Inferior parietal cortex (tissue), 1 donor: ENCODE measurements at regions not wholly inside any gene's neighbourhood (a gene's known extent, or its start where the extent isn't known, plus 50 kb on each side); places are given as distances from the start of the nearest gene placed in this dataset.

Source experiments
- DNase-seq: peaks from one replicate; pipeline ENCODE4 v3.0.0-alpha.2; 2016; ENCODE audit errors: extremely low spot score

DNA sequence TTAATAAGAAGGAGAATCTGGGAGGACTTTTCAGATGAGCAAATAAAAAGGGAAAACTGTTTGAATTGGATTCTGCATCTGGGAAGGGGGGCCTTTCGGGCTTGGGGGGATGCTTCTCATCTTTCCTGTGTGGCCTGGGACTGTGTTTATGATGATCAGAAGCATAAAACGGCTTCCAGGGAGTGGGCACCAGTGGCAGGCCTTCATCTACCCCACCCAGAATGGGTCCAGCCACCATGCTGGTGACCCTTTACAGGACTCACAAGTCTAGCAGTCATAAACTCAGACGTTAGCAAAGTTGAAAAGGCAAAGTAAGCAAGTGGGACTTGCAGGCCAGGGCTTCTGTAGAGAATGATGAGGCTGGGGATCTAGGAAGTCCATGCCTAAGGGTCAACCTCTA, 198.3 kb upstream of the ZMIZ1 start:
- DNase-seq: no peak

DNA sequence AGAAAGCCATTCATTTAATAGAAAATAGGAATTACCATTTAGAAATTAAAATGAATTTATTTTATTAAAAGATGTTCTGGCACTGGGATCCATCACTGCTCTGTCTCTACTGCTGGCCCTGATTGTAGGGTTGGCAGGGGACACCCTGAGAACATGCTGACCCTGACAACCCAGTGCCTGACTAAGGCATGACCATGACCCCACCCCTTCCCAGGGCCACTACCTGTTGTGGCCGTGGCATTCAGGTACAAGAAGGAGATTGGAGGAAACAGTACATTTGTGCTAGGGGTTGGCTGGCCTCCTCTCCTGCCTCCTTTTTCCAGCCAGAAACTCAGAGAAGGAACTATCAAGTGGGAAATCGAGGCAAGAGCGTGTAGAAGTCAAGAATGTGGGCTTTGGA, 197.0 kb upstream of the ZMIZ1 start:
- no peak for DNase-seq

DNA sequence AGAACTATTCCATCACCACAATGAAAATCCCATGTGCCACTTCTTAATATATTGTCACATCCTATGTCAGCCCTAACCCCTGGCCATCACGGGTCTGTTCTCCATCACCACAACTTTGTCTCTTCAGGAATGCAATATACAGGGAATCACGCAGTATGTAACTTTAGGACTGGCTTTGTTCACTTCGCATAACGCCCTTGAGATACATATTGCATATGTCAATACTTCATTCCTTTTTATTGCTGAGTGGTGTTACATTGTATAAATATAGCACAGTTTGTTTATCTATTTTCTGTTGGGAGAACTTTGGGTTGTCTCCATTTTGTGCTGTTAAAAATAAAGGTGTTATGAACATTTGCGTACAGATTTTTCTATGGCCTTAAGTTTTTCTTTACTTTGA, 195.4 kb upstream of the ZMIZ1 start:
- no peak for DNase-seq

DNA sequence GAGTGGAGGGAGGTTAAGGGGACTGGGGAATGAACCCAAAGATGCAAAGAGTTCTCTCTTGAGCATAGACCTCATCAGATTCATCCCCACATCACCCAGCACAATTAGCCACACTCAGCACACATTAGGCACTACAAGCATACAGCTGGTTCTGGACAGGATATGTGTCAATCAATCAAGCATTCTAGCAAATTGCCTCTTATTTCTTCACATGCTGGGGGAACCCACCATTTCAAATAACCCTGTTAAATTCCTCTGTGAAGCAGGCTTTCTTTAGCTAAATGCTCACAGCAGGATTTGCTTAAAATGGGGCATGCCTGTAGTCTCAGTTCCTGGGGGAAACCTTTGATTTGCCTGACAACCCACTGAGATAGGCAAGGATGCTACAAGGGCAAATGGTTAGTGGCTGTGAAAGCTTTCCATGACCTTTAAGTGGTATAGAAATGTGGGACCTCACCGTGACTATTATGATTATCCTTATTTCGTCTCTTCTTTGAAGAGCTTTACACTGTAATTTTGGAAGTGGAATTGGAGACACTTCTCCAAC, 193.4 kb upstream of the ZMIZ1 start:
- DNase-seq: no peak

DNA sequence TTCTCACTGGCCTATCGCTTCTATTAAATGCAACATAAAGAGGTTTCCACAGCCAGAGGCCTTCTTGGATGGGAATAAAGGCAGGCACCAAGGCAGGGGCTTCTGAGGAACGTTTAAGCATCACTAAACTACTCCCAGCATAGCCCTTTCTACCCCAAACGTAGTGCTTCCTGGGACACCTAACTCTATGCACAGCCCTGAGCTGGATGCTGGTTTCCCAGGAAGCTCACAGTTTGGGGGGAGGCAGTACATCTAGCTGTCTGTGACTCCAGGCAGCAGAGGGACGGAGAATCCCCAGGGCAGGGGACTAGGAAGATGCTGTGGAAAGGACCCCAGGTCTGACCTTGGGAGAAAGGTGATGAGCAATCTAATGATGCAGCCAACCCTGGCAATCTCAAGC, 192.8 kb upstream of the ZMIZ1 start:
- DNase-seq: no peak

DNA sequence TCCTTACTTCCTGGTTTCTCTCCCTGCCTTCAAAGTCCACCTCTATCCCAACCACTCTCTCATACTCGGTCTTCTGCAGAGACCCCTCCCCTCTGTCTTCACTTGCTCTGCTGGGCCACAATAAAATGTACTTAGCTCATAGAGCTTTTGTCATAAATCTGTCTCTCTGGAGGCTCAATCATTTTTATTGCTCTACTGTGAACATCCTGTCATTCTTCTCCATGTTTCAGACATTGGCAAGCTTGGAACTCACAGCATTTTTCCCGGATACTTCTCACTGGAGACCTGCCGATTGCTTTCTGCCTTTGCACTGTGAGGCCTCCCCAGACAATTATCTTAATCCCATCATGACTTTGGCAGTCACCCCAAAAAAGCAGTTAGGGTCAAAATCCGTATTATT, 192.3 kb upstream of the ZMIZ1 start:
- no peak for DNase-seq

DNA sequence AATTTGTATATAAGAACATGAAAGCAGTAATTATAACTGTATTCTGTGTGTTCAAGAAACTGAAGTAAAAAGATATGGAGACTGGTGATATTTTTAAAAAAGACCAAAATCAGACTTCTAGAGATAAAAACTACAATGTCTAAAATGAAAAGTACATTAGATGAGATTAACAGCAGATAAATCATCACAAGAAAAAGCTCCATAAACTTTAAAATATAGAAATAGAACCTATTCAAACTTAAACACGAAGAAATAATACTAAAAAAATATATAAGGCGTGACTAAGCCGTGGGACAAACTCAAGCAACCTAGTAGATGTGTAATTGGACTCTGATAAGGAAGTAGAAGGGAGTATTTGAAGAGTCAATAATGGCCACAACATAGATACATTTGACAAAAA, 189.1 kb upstream of the ZMIZ1 start:
- DNase-seq: no peak

DNA sequence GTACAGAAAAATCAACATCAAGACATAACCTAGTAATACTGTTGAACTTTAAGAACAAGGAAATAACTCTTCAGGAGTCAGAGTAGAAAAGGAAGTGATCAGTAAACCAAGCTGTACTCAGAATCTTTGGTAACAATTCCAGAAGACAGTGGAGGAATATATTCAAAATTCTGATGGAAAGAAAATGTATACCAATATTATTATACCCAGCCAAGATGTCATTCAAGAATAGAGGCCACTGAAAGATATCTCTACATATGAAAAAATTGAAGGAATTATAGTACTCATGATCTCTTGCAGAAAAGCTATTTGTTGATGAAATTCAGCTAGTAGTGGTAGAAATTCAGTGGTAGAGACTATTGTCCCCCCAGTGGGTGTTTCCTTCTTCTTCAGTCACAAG, 182.6 kb upstream of the ZMIZ1 start:
- no peak for DNase-seq

DNA sequence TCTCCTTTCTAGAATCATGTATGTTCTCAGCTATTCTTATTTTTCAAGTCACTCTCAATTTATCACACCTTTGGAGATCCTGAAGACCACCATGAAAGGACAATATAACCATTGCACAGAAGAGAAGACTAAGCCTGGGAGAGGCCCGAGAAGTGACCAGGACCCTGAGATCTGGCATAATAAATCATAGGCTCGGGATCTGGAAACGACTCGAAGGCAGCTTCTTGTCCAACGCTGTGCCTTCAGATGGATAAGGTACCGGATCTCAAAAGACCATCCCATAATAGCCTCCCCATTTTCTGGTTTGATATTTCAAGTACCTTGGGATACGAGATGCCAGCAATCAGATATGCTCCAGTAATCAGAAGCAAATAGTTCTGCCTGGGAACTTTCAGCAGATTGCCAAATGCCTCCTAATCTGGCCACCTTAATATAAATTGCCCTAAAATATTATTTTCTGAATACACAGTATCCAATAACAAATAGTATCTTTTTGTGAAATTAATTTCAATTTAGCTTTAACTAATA, 179.2 kb upstream of the ZMIZ1 start:
- DNase-seq: no peak

DNA sequence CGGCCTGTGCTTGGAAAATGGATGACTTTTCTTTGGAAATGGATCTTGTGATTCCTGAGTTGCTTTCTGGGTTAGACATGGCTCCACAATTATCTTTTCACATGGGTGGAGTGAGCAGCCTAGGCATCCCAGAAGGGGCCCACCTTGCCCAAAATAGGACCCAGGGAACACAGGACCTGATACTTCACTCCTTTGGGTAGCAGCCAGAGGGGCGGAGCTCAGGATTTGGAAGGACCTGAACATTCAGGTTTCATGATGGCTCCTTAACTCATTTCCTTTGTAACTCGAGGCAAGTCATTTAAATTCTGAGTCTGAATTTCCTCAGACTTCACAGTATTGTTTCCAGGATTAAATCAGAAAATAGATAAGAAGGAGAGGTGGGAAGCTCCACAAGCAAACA, 178.3 kb upstream of the ZMIZ1 start:
- no peak for DNase-seq

DNA sequence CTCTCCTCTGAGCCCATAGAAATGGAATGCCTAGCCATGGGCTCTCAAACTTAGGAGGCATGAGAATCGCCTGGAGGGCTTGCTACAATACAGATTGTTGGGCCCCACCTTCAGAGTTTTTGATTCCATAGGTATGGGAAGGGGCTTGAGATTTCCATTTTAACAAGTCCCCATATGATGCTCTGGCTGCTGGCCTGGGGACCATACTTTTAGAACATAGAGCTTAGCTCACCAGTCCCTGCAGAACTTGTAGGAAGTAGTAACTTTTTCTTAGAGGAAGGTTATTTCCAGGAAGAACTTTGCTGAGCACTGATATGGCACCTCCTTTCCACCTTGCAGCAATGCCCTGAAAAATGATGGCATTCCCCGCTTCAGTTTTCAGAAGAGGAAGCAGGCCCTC, 177.0 kb upstream of the ZMIZ1 start:
- DNase-seq: no peak

DNA sequence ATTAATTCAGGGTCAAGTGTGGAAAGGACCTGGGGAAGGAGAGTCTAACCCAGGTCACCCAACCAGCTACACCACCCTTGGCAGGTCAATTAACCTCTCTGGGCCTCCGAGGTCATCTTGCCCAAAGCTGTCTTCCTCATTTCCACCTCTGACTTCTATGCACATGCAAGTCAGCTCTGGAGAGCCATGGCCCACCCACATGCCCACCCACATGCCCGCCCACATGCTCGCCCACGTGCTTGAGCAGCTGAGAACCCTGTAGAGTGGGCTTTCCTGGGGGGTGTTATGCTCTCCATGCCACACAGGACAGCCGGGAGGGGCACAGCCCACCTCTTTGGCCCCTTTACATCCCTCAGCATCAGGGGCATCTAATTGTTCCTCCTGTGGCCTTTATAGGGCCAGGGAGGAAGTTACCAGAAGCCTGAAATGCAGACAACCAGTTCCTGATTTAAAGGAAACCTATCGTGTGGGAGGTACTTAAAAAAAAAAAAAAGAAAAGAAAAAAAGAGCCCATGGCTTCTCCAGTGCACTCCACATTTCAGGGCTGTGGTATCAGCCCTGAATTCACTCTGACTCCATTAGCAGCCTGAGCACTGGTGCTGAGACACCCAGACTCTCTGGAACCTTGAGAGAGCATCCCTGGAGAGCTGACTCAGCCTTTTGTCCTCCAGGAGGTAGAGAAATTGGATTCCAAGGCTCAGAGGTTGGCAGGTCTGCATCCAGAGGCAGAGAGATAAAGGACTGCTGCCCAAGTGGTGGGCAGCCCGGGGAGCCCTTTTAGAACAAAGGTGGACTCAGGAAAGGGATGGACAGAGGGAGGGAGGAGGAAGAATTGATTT, 176.2 kb upstream of the ZMIZ1 start:
- DNase-seq: no peak

DNA sequence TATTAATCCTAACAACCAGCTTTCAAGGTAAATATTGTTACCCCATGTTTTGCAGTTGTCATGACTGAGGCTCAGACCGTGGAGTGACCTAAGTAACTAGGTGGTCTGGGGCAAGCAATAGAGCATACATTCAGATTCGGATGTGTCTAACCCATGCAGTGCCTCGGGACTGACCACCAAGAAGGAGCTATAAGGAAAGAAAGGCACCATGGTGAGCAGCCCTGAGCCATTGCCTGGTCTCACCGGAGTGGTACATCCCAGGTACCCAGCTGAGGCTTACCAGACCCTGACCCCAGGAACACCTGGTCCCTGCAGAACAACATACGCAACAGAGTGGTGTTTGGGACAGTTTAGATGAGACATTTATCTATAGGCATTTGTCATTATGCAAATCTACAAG, 175.5 kb upstream of the ZMIZ1 start:
- no peak for DNase-seq

DNA sequence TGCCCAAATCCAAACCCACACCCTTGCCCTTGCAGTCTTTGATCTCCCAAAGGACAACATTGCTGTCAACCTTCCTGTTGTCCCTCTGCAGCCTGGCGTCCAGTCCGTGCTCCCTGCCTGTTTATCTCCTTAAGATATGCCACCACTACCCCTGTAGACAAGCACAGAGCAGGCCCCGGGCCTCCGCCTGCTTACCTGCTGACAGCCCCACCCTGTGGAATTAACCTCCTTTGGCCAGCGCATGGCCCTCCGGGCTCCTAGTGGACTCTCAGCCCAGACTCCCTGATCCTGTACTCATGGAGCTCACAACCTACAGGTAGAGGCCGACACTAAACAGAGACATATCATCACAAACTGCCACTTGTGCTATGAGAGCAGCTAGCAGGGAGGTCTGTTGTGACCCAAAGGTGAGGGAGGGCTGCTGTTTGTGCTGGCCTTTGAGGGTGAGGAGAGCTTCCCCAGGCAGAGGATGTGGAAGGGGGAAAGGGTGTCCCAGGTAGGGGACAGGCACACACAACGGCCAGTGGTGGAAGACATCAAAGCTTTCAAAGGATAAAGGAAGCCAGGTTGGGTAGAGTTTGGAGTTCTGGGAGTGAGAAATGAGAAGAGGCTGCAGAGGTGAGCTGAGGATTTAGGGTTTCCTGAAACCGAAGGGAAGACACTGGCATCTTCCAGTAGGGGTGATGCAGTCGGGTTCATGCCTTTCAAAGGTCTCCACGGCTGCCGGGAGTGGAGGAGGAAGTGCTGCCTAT, 174.5 kb upstream of the ZMIZ1 start:
- DNase-seq: no peak

DNA sequence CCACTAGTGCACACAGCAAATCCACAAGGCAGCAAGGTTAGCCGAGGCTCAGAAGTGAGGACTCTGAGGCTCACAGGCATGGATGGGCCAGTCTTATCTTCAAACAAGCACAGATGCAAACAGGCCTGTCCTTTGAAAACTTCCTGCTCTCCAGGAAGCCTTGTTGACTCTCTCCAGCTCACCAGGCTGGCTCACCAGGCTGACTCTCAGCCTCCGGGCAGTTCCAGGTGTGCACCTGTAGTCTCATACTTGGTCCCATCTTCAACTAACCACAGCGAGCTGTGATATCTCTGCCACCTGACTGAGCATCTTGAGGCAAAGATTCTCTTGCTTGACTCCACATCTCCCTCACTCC, 173.9 kb upstream of the ZMIZ1 start:
- no peak for DNase-seq

DNA sequence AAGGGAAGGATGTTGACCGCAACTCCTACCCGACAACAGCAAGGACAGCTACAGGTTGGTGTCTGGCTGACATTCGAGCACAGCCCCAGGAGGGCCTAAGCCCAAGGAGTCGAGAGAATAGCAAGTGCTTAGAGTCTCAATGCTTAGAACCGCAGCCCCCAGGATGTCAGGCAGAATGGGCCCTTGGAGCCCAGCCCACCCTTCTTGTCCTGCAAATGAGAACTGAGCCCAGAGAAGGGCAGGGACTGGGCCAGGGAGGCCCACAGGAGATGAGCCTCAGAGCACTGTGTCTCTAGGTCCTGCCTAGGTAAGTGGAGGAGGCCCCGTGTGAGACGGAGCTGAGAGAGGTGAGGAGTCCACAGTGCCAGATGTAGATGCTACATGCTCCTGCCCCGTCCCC, 173.3 kb upstream of the ZMIZ1 start:
- DNase-seq: no peak

DNA sequence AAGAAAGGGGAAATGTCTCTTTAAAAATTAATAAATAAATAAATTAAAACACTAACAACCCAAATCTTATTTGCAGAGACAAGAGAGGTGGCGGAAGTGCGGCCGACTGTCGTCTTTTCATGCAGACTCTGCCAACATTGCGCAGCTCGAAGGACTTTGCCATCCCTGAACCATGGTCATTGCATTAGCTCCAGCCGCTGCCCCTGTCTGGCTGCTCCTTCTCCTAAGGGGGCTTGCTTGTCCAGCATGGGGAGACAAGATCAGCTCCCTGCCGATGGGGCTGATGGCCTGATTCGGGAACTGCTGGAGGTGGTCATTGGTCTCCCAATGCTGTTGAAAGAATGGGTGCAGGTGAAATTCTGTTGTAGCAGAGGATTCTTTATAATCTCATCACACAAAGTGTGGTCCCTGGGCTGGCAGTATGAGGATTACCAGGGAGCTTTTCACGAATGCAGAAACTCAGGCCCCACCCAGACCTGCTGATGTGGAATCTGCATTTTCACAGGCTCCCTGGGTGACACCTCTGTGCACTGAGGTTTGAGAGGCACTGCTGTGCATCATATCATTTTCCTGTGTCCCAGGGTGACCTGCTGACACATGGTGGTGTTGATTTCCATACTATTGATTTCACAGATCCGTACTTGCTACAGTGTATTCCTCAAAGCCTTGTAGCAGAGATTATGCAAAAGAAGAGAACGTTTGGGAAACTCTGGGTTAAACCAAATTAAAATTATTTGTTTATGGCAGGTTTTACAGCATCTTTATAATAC, 172.4 kb upstream of the ZMIZ1 start:
- no peak for DNase-seq

DNA sequence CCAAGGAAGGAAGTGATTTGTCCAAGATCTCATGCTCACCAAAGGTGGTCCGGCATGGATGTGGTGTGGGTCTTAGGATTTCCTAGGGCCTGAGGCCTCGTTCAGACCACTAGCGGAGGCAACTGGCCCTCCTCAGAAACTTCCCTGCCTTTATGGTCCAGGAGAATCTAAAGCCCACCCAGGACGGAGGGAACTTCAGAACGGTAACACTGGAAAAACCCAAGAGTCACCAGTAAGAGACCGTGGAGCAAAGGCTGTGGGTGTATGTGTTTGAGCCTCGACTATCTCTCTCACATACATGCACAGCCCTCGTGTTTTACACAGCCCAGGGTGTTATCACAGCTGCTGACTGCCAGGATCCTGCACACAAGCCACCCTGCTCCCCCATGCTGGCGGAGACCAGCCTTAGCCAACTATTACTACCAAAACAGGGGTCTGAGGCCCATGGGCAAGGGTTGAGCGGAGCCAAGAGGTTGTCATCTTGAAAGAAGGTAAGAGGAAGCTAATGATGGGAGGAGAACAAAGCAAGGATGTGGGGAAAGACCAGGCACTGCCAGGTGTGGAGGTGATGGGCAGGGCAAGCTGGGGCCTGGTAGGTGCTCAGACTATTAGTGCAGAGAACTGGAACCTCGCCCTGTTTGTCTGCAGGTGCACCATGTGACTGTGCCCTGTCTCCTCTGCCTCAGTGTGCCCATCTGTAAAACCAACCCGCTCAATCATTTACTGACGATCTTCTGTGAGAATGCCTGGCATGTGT, 170.2 kb upstream of the ZMIZ1 start:
- no peak for DNase-seq

DNA sequence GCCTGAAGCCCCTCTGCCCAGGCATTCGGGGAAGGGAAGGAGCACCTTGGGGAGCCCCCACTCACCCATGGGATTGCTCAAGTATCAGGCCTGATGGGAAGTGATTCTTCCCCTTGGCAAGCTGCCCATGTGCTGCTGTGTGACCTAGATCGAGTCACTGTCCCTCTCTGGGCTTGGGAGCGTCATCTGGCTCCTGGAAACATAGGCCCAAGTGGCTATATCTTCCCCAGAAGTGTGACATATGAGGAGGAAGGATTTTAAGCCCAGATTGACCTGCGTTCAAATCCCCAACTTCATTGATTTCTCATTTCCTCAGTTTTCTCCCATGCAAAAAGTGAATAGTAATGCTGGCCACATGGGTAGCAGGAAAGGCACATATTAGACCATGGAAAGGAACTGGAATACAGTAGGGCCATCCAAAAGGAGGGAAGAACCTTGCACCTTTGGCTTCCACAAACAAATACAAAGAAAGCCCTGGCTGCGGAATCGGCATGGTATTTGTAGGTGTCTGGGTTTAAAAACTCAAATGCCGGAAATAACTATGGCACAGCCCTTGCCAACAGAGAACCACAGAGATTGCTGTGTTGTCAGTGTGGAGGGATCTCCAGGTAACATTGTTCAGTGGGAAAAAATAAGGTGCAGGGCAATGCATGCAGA, 169.5 kb upstream of the ZMIZ1 start:
- DNase-seq: no peak

DNA sequence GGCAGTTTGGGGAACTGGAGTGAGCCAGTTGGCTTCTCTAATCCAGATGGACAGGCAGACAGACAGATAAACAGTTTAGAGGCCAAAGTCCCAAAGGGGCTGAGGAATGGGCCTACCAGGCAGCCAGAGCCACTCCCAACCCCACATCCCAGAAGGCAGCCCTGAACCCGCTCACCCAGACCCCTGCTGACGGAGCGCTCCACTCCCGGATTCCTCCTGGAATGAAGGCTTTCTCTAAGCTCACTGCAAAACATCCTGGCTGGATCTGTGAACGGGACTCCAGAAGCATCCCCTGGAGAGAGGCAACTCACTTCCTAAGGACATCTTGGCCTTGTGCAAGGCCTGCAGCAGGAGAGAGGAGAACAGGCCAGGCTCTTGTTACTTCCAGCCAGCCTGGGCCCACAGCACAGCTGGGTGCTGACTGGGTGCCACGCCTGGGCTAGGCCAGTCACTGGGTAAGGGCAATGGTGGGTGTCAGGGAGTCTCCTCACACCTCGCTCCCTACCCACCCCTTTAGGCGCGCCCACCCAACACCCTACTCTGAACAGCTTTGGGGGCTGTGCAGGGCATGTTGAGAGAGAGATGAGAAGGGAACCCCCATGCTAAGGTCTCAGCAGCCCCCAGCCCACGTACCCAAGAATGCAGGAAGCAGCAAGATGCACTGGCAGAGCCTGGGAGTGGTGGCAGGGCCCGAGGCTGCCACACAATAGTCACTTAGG, 168.6 kb upstream of the ZMIZ1 start:
- DNase-seq: no peak
